Left ventricle myocardium inferior (tissue), 1 donor: ENCODE measurements at regions not wholly inside any gene's neighbourhood (a gene's known extent, or its start where the extent isn't known, plus 50 kb on each side); places are given as distances from the start of the nearest gene placed in this dataset.

Source experiments
- DNase-seq: peaks from one replicate; pipeline ENCODE4 v3.0.0-alpha.2; 2020
- H3K27ac ChIP-seq: fragments of 200-600 bp; replicated peaks from 2 replicates; pipeline ENCODE4 v1.8.0; 2021
- H3K27me3 ChIP-seq: fragments of 200-600 bp; 2 replicates; pipeline ENCODE4 v1.8.0; 2021; ENCODE audit warnings: low read depth
- H3K36me3 ChIP-seq: fragments of 200-600 bp; 2 replicates; pipeline ENCODE4 v1.8.0; 2021
- H3K4me1 ChIP-seq: fragments of 200-600 bp; 2 replicates; pipeline ENCODE4 v1.8.0; 2021
- H3K4me3 ChIP-seq: fragments of 200-600 bp; 2 replicates; pipeline ENCODE4 v1.8.0; 2021; ENCODE audit warnings: mild to moderate bottlenecking, moderate library complexity
- H3K9me3 ChIP-seq: fragments of 200-600 bp; replicated peaks from 2 replicates; pipeline ENCODE4 v1.8.0; 2021
- intact Hi-C: fragments of 100-400 bp; cut with micrococcal nuclease; formaldehyde crosslinking; loops from one replicate; pipeline ENCODE4 v1.11.0; 2022
- TF ChIP-seq, protein P1 (sequence below): fragments of 200-600 bp; IDR thresholded peaks from 2 replicates; pipeline ENCODE4 v1.8.0; 2021; ENCODE audit warnings: antibody characterized with exemption, mild to moderate bottlenecking, borderline replicate concordance
- donor health status: DM: no; HTN: yes; CAD: no; lungs with severe emphysema.

DNA sequence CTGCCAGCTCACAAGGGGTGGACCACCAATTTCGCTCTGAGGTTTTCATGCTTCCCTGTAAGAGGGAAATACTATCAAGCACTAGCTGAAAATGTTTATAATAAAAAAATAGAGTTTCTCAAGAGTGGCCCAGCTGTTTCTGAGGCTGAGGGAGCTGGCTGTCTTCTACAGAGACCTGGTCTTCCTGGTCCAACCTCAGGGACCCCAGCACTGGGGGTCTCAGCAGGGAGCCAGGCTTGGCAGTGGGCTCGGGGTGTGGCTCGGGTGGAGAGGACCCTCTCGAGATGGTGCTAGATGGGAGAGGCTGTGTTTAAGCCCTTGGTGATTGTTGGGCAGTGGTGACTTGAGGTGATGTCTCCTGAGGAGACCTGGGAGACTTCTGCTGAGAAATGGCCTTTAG, 87.3 kb upstream of the SHH start:
- Histone ChIP-seq H3K36me3 (no peaks in the 10 kb centered on the region), H3K27me3 (peaks cover 9% of the 10 kb centered on the region), H3K27ac (no peak overlapping the region), H3K4me3 (no peak overlapping the region), H3K4me1 (no peaks in the 10 kb centered on the region), H3K9me3 (peaks cover 20% of the 10 kb centered on the region)
- intact Hi-C loops: no loop called here
- DNase-seq: no peak
- TF ChIP-seq, protein P1, sequence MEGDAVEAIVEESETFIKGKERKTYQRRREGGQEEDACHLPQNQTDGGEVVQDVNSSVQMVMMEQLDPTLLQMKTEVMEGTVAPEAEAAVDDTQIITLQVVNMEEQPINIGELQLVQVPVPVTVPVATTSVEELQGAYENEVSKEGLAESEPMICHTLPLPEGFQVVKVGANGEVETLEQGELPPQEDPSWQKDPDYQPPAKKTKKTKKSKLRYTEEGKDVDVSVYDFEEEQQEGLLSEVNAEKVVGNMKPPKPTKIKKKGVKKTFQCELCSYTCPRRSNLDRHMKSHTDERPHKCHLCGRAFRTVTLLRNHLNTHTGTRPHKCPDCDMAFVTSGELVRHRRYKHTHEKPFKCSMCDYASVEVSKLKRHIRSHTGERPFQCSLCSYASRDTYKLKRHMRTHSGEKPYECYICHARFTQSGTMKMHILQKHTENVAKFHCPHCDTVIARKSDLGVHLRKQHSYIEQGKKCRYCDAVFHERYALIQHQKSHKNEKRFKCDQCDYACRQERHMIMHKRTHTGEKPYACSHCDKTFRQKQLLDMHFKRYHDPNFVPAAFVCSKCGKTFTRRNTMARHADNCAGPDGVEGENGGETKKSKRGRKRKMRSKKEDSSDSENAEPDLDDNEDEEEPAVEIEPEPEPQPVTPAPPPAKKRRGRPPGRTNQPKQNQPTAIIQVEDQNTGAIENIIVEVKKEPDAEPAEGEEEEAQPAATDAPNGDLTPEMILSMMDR: no peak

DNA sequence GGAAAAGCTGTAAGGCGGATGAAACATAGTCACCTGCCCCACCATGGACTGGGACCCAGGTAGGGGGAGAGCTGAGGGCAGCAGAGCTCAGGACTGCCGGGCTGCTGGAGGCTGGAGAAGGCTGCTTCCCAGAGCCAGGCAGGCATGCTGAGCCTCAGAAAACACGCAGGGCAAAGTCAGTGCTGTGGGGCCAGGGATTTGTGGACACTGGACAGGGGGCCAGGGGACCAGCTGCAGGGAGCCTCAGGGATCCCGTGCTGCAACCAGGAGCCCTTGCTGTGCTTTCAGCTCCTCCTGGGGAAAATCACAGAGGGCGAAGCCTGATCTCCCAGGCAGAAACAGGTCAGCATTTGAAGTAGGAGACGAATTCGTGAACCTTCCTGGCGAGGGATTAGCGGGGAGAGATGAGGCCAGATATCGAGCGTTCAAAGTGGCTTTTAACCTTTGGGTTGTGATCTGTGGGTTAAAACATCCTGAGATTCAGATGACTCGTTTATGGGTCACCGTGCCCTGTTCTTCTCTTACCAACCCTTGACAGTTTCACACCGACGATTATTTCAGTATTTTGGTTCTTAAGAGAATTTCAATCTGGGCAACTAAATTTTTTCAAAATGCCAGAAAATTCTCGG, 85.6 kb upstream of the SHH start:
- DNase-seq: no peak
- TF ChIP-seq, protein P1: no peak
- Histone ChIP-seq H3K27ac (no peak overlapping the region), H3K4me3 (no peak overlapping the region), H3K9me3 (peaks cover 20% of the 10 kb centered on the region), H3K36me3 (no peaks in the 10 kb centered on the region), H3K4me1 (no peaks in the 10 kb centered on the region), H3K27me3 (peaks cover 5% of the 10 kb centered on the region)
- intact Hi-C loops: no loop called here

DNA sequence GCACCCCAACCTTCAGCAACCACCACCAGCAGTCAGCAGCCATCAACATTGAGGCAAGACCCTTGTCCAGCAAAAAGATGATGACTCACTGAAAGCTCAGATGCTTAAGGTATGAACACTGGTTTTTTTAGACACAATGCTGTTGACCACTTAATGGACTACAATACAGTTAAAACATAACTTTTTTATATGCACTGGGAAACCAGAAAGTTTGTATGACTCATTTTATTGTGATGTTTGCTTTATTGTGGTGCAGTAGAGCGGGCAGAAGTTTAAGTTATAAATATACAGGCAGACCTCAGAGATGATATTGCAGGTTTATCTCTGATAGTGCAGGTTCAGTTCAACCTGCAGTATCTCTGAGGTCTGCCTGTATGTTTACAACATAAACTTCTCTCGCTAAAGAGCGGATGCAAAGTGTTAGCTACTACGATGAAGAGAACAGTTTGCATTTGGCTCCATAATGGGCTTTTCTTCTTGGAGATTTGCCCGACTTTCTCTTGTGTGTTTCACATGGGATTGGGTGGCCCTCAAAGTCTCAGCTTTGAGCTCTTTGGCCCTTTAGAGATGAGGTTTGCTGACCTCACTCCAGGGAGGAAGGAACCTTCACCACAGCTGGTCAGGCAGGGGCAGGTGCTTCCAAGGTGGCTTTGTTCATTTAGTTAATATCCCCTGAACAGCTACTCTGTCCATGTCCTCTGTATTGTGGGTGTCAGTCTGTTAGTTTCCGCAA, 84.4 kb upstream of the SHH start:
- intact Hi-C loops: no loop called here
- no peak overlapping the region for H3K27ac ChIP-seq
- TF ChIP-seq, protein P1: no peak
- H3K36me3 ChIP-seq: no peaks in the 10 kb centered on the region
- peaks cover 5% of the 10 kb centered on the region for H3K27me3 ChIP-seq
- DNase-seq: no peak
- H3K9me3 ChIP-seq: peaks cover 20% of the 10 kb centered on the region
- no peak overlapping the region for H3K4me3 ChIP-seq
- no peaks in the 10 kb centered on the region for H3K4me1 ChIP-seq

DNA sequence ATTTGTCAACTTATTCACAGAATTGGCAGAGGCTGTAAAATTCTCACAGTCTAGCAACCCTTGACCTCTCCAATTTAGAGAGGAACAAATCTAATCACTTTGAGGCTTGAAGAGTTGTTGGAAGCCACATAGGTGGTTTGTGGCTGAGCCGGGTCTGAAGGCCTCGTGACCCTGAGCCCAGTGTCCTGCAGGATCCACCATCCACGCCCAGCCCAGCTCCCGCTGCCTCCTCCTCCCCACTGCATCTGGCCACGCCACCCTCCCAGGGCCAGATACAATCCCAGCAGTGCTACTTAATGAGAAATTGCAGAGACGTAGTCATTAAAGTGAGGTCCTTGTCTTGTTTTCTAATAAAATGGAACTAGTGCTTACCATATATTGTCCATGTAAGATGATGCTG, 81.4 kb upstream of the SHH start:
- Histone ChIP-seq H3K4me1 (no peaks in the 10 kb centered on the region), H3K27ac (no peak overlapping the region), H3K4me3 (no peak overlapping the region), H3K36me3 (no peaks in the 10 kb centered on the region), H3K9me3 (no peaks in the 10 kb centered on the region), H3K27me3 (peaks cover 17% of the 10 kb centered on the region)
- intact Hi-C loops: no loop called here
- TF ChIP-seq, protein P1: no peak
- no peak for DNase-seq

DNA sequence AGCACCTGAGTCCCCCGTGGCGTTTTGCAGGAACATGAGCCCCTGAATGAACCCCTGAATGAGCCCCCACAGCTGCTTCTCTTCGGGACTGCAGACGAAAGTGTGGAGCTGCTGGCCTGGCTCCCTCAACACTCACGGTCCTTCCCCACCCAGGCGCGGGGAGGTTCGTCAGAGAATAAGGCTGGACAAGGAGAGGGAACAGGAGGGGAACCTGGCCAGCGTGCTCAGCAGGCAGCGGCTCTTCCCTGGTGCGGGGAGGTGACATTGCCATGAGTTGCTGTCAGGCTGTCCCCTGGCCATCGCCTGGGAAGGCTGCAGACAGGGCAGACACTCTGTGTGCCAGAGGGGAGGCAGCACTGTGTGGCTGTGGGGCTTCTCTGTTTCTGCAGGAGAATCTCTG, 80.9 kb upstream of the SHH start:
- Histone ChIP-seq H3K4me1 (no peaks in the 10 kb centered on the region), H3K36me3 (no peaks in the 10 kb centered on the region), H3K27ac (no peak overlapping the region), H3K4me3 (no peak overlapping the region), H3K27me3 (peaks cover 19% of the 10 kb centered on the region), H3K9me3 (no peaks in the 10 kb centered on the region)
- TF ChIP-seq, protein P1: no peak
- intact Hi-C loops: no loop called here
- no peak for DNase-seq
